Raji (cell line): ENCODE measurements at regions not wholly inside any gene's neighbourhood (a gene's known extent, or its start where the extent isn't known, plus 50 kb on each side); places are given as distances from the start of the nearest gene placed in this dataset.

Experiments used
- POLR2A ChIP-seq: IDR thresholded peaks from 2 replicates; pipeline ENCODE4 v1.6.1; 2011; ENCODE audit warnings: low read depth, low read length, control low read depth; ENCODE audit not compliant: insufficient read depth

DNA sequence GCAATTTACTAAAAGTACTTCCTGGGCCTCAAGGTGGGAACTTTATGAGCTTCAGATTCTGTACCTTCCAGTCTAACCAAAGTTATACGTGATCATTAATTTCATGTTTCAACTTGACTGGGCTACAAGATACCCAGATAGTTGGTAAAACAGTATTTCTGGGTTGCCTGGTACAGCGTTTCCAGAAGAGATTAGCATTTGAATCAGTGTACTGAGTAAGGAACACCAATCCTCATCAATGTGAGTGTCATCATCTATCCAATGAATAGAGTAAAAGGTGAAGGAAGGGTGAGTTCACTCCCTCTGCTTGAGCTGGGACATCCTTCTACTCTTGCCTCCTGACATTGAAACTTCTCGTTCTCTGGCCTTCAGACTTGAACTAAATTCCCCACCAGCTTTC is 274.5 kb upstream of the ID2 start:
- no peak for TF ChIP-seq POLR2A

DNA sequence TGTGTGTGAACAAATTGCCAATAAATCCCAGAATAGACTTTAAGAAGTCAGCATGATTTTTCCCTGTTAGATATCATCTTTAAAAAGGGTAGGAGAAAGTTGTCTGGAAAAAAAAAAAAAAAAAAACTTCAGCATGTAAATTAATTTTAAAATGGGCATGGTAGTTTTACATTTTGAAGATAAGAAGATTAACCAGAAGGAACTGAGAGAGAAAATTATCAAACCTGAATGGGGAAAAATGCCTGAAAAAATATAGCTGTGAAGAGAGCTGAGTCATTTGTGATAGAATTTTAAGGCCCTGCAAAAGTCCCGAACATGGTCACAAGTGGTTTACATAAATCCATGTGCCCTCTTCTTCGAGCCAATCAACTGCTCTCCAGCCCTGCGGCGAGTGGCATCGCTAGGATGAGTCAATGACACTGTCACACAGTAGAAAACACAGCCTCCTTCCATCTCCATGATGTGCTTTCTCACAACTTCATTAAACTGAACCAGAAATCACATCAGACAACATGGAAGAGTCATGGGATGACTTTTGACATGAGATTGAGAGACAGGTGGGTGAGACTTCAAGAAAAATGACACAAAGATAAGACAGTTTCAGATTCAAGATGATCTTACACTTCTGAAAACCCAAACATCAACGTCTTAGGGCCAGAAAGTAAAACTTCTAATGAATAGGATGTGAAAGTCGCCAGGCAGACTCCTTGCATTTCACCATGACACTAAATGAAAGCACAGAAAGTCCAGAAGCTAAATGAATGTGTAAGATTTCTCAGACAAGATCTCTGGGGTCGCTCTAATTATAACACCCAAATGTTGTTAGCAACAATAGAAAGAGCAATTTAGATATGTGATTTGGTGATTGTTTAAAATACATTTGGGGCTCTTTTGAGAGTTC is 273.0 kb upstream of the ID2 start:
- no peak for TF ChIP-seq POLR2A

GRCh38 chr2:8409461-8410260 is 272.2 kb upstream of the ID2 start:
- no peak for TF ChIP-seq POLR2A

- no peak for TF ChIP-seq POLR2A
Measured at GRCh38 chr2:8412082-8412481, 269.8 kb upstream of the ID2 start.

DNA sequence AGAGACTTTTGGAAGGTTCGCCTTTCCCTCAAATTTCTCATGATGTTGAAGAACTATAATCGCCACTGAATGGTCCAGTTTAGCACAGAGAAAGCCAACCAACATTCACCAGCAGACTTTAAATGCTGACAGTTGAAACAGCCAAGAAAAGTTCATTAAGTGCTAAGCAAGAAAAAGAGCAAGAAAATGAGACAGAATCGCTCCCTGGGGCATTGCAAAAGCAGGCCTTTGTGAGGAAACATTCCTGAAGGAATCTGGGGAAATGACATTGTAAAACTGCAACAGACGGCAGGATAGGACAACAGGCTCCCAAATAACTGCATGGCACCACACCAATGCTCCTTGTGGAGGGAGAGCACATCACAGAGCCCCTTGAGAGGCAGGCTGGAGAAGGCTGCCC is 269.3 kb upstream of the ID2 start:
- TF ChIP-seq POLR2A, result no peak

DNA sequence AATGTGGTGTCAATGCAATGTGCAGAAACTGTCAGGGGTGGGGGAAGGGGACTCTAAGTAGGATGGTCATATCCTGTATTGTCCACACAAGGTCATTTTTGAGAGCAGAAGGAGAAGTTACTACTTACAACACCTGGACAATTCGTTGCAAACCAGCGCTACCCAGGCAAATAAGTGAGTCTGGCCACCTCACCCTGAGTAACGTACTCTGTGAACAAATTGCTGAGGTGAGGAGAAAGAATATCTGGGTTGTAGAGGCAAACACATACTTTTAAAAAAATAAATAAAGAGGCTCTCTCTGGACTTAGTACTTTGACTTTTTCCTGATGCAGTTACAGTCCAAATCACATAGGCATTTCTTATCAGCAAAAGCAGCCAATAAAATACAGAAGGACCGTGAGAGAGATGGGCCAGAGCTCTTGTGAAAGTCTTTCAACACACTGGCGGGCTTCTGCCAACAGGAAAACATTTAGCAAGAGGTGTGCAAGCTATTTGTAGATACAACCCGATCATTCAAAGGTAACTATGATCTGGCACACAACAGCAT is 268.2 kb upstream of the ID2 start:
- TF ChIP-seq POLR2A, result no peak

DNA sequence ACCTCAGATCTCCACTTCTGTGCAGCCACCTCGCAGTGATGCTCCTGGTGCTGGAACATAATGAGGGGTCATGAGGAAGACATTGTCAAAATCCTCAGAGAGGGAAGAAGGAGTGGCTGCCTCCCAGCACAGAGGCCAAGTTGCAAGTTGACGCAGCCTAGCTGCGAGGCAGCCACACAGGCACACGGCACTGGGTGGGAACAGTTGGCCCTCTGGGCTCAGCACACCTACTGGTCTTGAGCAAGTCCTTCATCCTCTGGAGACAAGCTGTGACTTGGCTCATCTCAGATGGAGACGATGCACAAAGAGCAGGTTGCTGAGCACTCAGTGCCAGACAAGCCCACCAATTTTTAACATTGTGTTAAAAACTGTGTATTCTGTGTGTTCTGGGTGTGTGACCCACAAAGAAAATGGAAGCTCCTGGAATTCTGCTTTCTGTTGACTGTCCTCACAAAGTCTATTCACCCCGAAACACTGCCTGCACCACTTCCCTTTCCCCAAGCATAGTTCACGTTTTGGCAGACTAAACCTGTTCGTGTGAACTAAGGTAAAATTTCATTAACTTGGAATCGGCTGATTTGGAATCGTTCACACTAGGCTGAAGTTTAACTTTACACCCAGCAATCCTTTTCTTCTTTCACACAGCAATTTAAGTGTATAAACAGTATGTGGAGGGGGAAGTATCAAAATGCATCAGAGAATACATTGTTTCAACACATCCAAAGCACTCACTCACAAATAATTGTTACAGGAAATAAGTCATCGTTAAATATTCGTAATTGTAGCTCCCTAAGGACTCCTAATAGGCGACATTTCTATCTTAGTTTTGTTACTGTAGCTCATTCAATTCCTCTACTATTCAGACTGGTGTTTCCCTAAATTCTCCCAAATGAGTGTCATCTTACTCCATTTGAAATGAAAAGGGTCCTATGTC is 266.6 kb upstream of the ID2 start:
- TF ChIP-seq POLR2A, result no peak

DNA sequence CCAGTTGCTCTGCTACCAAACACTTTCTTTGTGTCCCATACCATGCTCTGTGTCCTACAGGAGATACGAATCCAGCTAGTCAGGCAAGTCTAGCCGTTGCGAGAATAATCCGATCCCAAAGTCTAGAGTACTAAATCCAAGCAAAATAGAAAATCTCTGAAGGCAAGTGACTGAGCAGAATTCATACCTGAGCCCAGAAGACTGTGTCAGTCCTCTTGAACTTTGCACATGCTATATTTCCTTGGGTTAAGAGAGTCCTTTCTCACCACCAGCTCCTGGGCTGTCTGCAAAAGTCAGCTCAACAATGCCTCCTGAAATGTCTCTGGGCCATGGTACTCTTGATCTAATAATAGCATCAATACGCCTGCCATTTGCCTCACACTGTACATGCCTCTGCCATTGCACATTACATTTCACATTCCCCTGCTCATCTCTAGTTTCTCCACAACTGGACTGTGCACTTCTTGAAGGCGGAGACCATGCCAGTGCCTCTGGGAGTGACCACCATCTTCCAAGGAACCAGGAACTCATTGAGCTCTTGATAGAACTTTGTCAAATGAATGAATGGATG is 265.8 kb upstream of the ID2 start:
- TF ChIP-seq POLR2A, result no peak

GRCh38 chr2:8416849-8417832 is 264.7 kb upstream of the ID2 start:
- no peak for TF ChIP-seq POLR2A

- no peak for TF ChIP-seq POLR2A
Measured at GRCh38 chr2:8418721-8419120, 263.1 kb upstream of the ID2 start.

- TF ChIP-seq POLR2A, result no peak
Measured at GRCh38 chr2:8421658-8422449, 260.0 kb upstream of the ID2 start.

DNA sequence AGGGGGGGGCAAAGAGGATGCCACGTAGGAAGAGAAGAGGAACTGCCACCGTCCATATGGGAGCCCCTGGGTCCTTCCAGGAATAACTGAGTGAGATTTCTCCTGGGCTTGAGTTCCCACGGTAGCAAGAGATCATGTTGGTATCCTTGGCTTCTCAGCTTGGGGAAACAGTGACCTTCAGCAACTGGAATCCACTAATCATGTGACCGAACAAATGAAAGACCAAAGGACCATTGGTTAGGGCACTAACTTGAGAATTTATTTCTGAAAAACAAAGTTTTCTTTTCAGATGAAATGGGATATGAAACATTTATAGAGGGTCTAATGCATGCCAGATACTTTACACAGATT is 259.4 kb upstream of the ID2 start:
- no peak for TF ChIP-seq POLR2A
